ENCODE measurements at regions not wholly inside any gene's neighbourhood (a gene's known extent, or its start where the extent isn't known, plus 50 kb on each side); places are given as distances from the start of the nearest gene placed in this dataset.
"Not testable (repeated sequence)": the region's sequence is repeated elsewhere in the genome, so short reads cannot be mapped to it uniquely, and the experiment has no call there.

DNA sequence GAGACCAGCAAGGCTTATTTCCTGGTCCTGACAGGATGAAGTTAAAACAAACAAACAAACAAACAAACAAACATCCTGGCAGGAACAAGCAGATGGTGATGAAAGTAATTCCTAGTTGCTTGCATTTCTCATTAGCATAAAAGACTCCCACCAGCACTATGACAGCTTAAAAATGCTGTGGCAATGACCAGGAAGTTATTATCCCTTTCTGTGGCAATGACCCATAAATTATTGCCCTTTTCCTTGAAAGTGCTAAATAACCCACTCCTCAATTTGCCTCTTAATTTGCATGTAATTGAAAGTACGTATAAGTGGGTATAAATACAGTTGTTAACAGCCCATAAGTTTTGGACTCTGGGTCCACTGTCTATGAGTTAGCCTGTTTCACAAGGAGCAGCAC is 727.6 kb upstream of the NEGR1 start:
- Histone ChIP-seq H3K4me3 (no peak overlapping the region), H3K9me3 (peaks cover 3% of the 10 kb centered on the region), H3K27ac (no peak overlapping the region), H3K4me1 (ENCODE audit: control insufficient read depth in 1 of 2, low read depth in 2 of 2) (no peaks in the 10 kb centered on the region), H3K36me3 (no peaks in the 10 kb centered on the region), H3K27me3 (replicated peaks; ENCODE audit: insufficient read depth) (no peaks in the 10 kb centered on the region)
- no peak for DNase-seq (ENCODE audit: low spot score)
- no peak for ATAC-seq (ENCODE audit: insufficient number of reproducible peaks, low FRiP score, low read depth)
- TF ChIP-seq CTCF (IDR thresholded peaks at IDR 0.05) = no peak

DNA sequence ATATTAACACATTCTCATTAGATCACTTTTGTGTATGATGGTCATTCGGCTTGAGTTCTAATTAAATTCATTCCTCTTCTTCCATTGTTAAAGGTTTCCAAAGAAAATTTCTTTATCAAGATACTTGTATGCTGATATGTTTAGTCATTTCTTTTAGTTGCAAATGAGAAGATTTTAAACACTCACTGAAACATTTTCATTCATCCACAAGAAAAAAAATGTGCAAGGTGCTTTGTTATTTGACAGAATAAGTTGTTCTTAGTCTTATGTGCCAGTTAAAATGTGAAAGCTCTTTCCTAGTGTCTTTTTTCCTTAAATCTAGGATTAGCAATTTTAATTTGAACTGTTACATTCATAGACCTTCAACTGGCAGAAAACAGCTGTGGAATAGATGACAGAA is 727.0 kb upstream of the NEGR1 start:
- ATAC-seq (ENCODE audit: insufficient number of reproducible peaks, low FRiP score, low read depth) (no peak), DNase-seq (ENCODE audit: low spot score) (no peak)
- Histone ChIP-seq H3K36me3 (no peaks in the 10 kb centered on the region), H3K27me3 (replicated peaks; ENCODE audit: insufficient read depth) (no peaks in the 10 kb centered on the region), H3K4me3 (no peak overlapping the region), H3K4me1 (ENCODE audit: control insufficient read depth in 1 of 2, low read depth in 2 of 2) (no peaks in the 10 kb centered on the region), H3K9me3 (peaks cover under 1% of the 10 kb centered on the region), H3K27ac (no peak overlapping the region)
- no peak for TF ChIP-seq CTCF (IDR thresholded peaks at IDR 0.05)

DNA sequence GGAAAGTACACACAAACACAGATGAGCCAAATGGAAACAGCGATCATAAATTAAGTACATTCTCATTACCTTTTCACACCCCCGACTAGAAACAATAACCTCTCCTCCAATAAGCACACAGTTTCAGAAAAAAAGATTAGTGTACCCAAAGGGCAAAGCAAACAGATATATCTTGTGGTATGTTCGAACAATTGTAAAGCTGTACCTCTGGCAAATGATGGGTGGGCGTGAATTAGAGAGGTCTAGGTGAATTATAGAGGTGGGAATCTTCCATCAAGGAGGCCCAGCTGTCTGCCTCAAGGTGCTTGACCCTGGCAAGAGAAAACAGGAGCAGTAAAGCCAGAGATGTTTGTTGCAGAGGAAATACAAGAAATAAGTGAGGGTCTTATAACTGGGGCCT is 715.3 kb upstream of the NEGR1 start:
- TF ChIP-seq CTCF (IDR thresholded peaks at IDR 0.05) = no peak
- DNase-seq (ENCODE audit: low spot score) = no peak
- H3K36me3 ChIP-seq = no peaks in the 10 kb centered on the region
- H3K4me3 ChIP-seq = no peak overlapping the region
- H3K4me1 ChIP-seq (ENCODE audit: control insufficient read depth in 1 of 2, low read depth in 2 of 2) = no peaks in the 10 kb centered on the region
- no peaks in the 10 kb centered on the region for H3K27me3 ChIP-seq (replicated peaks; ENCODE audit: insufficient read depth)
- no peak overlapping the region for H3K27ac ChIP-seq
- no peak for ATAC-seq (ENCODE audit: insufficient number of reproducible peaks, low FRiP score, low read depth)
- H3K9me3 ChIP-seq = no peaks in the 10 kb centered on the region

GRCh38 chr1:72997041-72997440 is 714.7 kb upstream of the NEGR1 start:
- Histone ChIP-seq H3K4me1 (ENCODE audit: control insufficient read depth in 1 of 2, low read depth in 2 of 2) (no peaks in the 10 kb centered on the region), H3K9me3 (no peaks in the 10 kb centered on the region), H3K4me3 (no peak overlapping the region), H3K36me3 (no peaks in the 10 kb centered on the region), H3K27ac (no peak overlapping the region), H3K27me3 (replicated peaks; ENCODE audit: insufficient read depth) (no peaks in the 10 kb centered on the region)
- ATAC-seq (ENCODE audit: insufficient number of reproducible peaks, low FRiP score, low read depth) (no peak), DNase-seq (ENCODE audit: low spot score) (no peak)
- no peak for TF ChIP-seq CTCF (IDR thresholded peaks at IDR 0.05)

DNA sequence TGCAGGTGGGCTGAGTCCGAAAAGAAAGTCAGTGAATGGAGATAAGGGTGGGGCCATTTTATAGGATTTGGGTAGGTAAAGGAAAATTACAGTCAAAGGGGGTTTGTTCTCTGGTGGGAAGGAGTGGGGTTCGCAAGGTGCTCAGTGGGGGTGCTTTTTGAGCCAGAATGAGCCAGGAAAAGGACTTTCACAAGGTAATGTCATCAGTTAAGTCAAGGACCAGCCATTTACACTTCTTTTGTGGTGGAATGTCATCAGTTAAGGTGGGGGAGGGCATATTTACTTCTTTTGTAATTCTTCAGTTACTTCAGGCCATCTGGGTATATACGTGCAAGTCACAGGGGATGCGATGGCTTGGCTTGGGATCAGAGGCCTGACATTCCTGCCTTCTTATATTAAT is 705.5 kb upstream of the NEGR1 start:
- H3K4me1 ChIP-seq (ENCODE audit: control insufficient read depth in 1 of 2, low read depth in 2 of 2); H3K27me3 ChIP-seq (replicated peaks; ENCODE audit: insufficient read depth); H3K9me3 ChIP-seq; H3K36me3 ChIP-seq; DNase-seq (ENCODE audit: low spot score); ATAC-seq (ENCODE audit: insufficient number of reproducible peaks, low FRiP score, low read depth); H3K27ac ChIP-seq; H3K4me3 ChIP-seq: not testable (repeated sequence)

- Histone ChIP-seq H3K4me1 (ENCODE audit: control insufficient read depth in 1 of 2, low read depth in 2 of 2) (no peaks in the 10 kb centered on the region), H3K9me3 (no peaks in the 10 kb centered on the region), H3K4me3 (no peak overlapping the region), H3K27me3 (replicated peaks; ENCODE audit: insufficient read depth) (no peaks in the 10 kb centered on the region), H3K36me3 (no peaks in the 10 kb centered on the region), H3K27ac (no peak overlapping the region)
- ATAC-seq (ENCODE audit: insufficient number of reproducible peaks, low FRiP score, low read depth) (no peak), DNase-seq (ENCODE audit: low spot score) (no peak)
- no peak for TF ChIP-seq CTCF (IDR thresholded peaks at IDR 0.05)
Observed at GRCh38 chr1:72986591-72987290, 704.4 kb upstream of the NEGR1 start.

- not testable (repeated sequence) for H3K4me3 ChIP-seq; H3K9me3 ChIP-seq; ATAC-seq (ENCODE audit: insufficient number of reproducible peaks, low FRiP score, low read depth); H3K27ac ChIP-seq; H3K36me3 ChIP-seq; H3K27me3 ChIP-seq (replicated peaks; ENCODE audit: insufficient read depth); DNase-seq (ENCODE audit: low spot score); H3K4me1 ChIP-seq (ENCODE audit: control insufficient read depth in 1 of 2, low read depth in 2 of 2)
Observed at GRCh38 chr1:72985024-72985423, 702.7 kb upstream of the NEGR1 start.

DNA sequence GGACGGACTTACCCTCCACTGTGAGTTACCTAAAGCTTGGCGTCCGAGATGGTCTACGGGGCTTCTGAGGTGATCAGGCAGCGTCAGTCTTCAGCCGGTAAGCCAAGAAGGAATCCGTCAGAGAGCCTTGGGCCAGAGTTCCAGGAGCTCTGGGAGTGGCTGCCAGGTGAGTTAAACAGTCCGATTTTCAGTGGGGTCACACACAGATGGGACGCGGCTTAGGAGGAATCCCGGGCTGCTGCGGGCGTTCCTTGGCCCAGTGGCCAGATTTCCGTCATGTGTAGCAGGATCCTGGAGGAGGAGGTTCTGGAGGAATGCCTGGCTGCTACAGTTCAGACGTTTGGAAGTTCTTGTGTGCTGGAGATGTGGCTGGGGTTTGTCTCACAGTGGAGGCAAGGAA is 700.7 kb upstream of the NEGR1 start:
- not testable (repeated sequence) for ATAC-seq (ENCODE audit: insufficient number of reproducible peaks, low FRiP score, low read depth); H3K27me3 ChIP-seq (replicated peaks; ENCODE audit: insufficient read depth); H3K9me3 ChIP-seq; H3K36me3 ChIP-seq; H3K4me1 ChIP-seq (ENCODE audit: control insufficient read depth in 1 of 2, low read depth in 2 of 2); DNase-seq (ENCODE audit: low spot score); H3K27ac ChIP-seq; H3K4me3 ChIP-seq

All from thoracic aorta (tissue), 2 donors.